WTC11 (cell line): ENCODE measurements at regions not wholly inside any gene's neighbourhood (a gene's known extent, or its start where the extent isn't known, plus 50 kb on each side); places are given as distances from the start of the nearest gene placed in this dataset.

ENCODE experiments used
- CREB1 ChIP-seq: sonication (generic); formaldehyde crosslinking; IDR thresholded peaks from 2 replicates; pipeline ENCODE4 v1.8.0; 2023; ENCODE audit warnings: mild to moderate bottlenecking, missing genetic modification reagents
- USF1 ChIP-seq: sonication (generic); formaldehyde crosslinking; IDR thresholded peaks from 2 replicates; pipeline ENCODE4 v1.8.0; 2022; ENCODE audit warnings: mild to moderate bottlenecking, missing genetic modification reagents
- TF ChIP-seq, protein P1 (sequence below): fragments of 200-600 bp; IDR thresholded peaks from 2 replicates; pipeline ENCODE4 v1.8.0; 2022; ENCODE audit warnings: antibody characterized with exemption
- TF ChIP-seq, protein P2 (sequence below): sonication (generic); formaldehyde crosslinking; IDR thresholded peaks from 2 replicates; pipeline ENCODE4 v1.8.0; 2022; ENCODE audit warnings: mild to moderate bottlenecking, missing genetic modification reagents

GRCh38 chr15:49742381-49742780, 121.5 kb downstream of the DTWD1 start:
- TF ChIP-seq, protein P1, sequence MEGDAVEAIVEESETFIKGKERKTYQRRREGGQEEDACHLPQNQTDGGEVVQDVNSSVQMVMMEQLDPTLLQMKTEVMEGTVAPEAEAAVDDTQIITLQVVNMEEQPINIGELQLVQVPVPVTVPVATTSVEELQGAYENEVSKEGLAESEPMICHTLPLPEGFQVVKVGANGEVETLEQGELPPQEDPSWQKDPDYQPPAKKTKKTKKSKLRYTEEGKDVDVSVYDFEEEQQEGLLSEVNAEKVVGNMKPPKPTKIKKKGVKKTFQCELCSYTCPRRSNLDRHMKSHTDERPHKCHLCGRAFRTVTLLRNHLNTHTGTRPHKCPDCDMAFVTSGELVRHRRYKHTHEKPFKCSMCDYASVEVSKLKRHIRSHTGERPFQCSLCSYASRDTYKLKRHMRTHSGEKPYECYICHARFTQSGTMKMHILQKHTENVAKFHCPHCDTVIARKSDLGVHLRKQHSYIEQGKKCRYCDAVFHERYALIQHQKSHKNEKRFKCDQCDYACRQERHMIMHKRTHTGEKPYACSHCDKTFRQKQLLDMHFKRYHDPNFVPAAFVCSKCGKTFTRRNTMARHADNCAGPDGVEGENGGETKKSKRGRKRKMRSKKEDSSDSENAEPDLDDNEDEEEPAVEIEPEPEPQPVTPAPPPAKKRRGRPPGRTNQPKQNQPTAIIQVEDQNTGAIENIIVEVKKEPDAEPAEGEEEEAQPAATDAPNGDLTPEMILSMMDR: no peak
- TF ChIP-seq, protein P2, sequence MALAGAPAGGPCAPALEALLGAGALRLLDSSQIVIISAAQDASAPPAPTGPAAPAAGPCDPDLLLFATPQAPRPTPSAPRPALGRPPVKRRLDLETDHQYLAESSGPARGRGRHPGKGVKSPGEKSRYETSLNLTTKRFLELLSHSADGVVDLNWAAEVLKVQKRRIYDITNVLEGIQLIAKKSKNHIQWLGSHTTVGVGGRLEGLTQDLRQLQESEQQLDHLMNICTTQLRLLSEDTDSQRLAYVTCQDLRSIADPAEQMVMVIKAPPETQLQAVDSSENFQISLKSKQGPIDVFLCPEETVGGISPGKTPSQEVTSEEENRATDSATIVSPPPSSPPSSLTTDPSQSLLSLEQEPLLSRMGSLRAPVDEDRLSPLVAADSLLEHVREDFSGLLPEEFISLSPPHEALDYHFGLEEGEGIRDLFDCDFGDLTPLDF: no peak
- no peak for TF ChIP-seq USF1 (CRISPR knock-in tag)
- TF ChIP-seq CREB1 (CRISPR knock-in tag): no peak
